GM23248 (cell line): ENCODE measurements at regions not wholly inside any gene's neighbourhood (a gene's known extent, or its start where the extent isn't known, plus 50 kb on each side); places are given as distances from the start of the nearest gene placed in this dataset.

Source experiments
- EZH2 ChIP-seq: fragments of 200-600 bp; sonication (generic); IDR thresholded peaks from 2 replicates; pipeline ENCODE4 v1.6.1; 2018; ENCODE audit warnings: antibody characterized with exemption, mild to moderate bottlenecking; ENCODE audit not compliant: insufficient read depth, poor library complexity, severe bottlenecking
- EZH2phosphoT487 ChIP-seq: fragments of 200-600 bp; sonication (generic); IDR thresholded peaks from 2 replicates; pipeline ENCODE4 v1.6.1; 2018; ENCODE audit warnings: antibody characterized with exemption, moderate library complexity, mild to moderate bottlenecking, low read depth; ENCODE audit not compliant: insufficient read depth

DNA sequence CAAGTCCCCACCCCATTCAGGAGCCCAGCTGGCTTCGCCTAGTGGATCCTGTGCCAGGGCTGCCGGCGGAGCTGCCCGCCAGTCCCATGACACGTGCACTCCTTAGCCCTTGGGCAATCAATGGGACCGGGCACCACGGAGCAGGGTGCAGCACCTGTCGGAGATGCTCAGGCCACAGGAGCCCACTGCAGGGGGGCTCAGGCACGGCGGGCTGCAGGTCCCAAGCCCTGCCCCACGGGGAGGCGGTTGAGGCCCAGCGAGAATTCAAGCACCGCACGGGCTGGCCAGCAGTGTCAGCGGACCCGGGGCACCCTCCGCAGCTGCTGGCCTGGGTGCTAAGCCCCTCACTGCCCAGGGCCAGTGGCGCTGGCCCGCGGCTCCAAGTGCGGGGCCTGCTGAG, 969.7 kb upstream of the CDH10 start:
- no peak for TF ChIP-seq EZH2
- no peak for TF ChIP-seq EZH2phosphoT487
